ENCODE measurements at regions not wholly inside any gene's neighbourhood (a gene's known extent, or its start where the extent isn't known, plus 50 kb on each side); places are given as distances from the start of the nearest gene placed in this dataset.
A peak's percentile ranks its signal among the peaks of the same experiment; 100 is the strongest.

DNA sequence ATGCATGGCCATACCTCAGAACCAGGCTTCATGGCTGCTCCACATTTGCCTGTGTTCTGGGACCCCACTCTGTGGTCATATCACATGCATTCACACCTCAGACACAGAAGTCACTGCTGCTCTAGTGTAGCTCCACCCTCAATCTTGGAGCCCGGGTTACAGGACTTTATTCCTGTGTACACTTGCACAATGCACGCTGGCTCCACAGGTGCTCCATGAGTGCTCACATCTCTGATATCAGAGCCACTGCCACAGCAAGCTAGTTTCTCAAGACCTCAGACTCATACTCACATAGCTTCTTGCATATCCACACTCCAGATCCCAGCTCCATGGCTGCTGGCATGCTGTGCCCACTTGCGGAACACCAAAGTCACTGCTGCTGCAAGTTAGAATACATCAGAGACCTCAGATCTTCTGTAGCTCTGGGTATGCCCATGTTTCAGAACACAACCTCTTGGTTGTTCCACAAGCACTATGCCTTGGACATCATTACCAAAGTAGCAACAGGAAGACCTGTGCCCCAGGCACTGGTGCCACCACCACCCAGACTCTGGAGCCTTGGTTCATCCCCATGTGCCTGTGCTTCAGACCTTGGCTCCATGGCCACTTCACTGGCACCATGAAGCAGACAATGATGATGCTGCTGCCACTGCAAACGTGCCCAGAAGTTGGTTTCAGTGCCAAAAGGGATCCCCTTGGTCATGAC is 269.5 kb upstream of the PCDH20 start:
- no peak for TF ChIP-seq POLR2A (IDR thresholded peaks at IDR 0.05; ENCODE audit: low read depth, low read length)
- no peak for DNase-seq (ENCODE audit: insufficient read length, low spot score)
- FAIRE-seq = no peak

DNA sequence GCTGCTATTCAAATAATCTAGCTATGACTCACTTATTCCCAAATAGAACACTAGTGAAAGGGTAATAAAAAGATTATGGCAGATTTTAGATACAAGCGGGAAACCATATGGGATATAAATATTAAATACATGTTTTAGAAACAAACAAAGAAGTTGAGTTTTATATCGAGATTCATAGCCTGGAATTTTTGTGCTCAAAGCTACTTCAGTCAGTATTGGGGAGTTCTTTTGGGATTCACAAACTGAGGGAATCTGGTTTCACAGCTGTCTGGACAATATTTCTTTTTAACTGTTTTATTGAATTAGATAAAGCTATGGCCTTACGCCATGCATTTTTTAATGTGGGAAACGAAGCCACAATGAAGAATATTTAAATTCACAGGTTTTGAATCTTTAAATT is 257.1 kb upstream of the PCDH20 start:
- FAIRE-seq = no peak
- no peak for TF ChIP-seq POLR2A (IDR thresholded peaks at IDR 0.05; ENCODE audit: low read depth, low read length)
- DNase-seq (ENCODE audit: insufficient read length, low spot score) = no peak

DNA sequence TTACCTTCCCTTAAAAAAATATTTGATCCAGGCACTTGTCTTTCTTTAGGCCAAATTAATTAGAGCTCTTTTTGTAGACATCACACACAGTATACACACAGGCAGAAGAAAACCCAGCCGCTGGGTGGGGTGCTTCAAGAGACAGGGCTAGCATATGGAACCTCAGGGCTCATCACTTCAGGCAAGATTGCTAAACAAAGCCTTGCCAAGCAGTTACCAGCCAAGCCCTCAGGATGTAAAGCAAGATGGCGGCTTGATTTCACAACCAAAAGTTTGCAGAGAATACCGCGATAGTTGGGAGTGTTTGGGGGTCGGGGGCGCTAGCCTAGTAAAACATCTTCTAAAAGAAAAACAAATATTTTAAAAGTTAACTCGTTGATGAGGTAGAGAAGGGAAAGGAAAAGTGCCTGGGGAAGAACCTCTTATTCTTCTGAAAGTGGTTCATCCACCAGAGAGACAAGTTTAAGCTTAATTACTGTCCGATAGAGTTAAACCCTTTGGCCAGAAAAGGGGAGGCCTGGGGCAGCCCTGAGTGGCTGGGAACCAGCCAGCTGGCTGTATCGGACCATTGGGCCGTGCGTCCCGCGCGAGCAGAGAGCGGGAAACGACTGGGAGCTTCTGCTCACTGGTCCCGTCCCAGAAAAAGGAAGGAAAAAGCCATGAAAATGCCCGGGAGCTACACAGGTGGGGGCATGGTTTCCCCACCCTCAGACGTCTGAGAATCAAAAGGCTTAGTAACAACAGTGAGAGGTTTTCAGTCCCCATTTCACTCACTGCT is 254.9 kb upstream of the PCDH20 start:
- TF ChIP-seq POLR2A (IDR thresholded peaks at IDR 0.05; ENCODE audit: low read depth, low read length) = no peak
- no peak for FAIRE-seq
- no peak for DNase-seq (ENCODE audit: insufficient read length, low spot score)

DNA sequence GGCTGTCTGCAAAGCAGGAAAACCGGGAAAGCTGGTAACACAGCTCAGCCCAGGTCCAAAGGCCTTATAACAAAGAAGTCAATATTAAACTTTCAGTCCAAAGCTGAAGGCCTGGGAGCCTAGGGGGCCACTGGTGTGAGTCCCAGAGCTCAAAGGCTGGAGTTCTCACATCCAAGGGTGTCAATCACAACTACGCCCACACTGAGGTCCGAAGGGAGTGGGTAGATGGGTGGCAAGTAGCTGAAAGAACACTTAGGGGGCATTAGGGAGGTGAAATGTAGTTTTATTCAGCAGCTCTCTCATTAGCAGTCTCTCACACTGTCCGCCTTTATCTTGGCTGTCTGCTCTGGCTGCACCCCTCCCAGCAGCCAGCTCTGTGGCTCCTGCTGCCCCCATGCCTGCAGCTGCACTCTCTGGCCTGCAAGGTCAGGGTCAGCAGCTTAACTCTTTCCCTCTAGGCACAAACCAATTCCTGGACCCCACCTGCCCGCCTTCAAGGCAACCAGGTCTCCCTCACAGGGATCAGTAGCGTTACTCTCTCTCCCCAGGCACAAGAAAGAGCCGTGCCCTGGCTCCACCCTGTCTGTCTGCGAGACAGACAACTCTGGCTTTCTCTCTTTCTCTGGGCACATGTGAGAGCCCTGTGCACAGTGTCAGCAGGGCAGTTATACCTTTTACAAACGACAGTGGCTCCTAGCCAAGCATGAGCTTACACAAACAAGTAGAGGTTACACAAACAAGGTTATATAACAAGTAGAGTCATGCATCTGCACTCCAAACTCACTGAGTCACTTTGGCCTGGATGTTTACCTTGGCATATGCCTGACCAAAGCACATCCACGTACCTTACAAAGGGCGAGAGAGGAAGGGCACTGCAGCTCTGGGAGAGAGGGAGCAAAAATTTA is 249.4 kb upstream of the PCDH20 start:
- FAIRE-seq = no peak
- TF ChIP-seq POLR2A (IDR thresholded peaks at IDR 0.05; ENCODE audit: low read depth, low read length) = no peak

DNA sequence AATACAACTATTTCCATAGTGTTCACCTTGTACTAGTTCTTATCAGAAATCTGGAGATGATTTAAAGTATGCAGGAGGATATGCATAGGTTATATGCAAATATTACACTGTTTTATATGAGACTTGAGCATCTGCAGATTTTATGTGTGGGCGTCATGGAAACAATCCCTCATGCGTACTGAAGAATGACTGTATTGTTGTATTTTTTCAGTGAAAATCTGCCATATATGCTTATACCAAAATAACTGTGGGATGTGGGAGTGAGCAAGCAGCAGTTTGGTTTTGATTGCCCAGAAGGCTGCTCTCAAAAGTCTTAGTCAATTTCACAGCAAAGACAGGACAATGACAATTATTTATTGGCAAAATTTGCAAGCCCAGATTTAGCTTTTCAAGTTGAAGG is 238.8 kb upstream of the PCDH20 start:
- FAIRE-seq (no peak), DNase-seq (ENCODE audit: insufficient read length, low spot score) (no peak)
- no peak for TF ChIP-seq POLR2A (IDR thresholded peaks at IDR 0.05; ENCODE audit: low read depth, low read length)

More for the DNA sequence above, 249.4 kb upstream of the PCDH20 start:
- peak; percentile 1 for DNase-seq (ENCODE audit: insufficient read length, low spot score)

DNA sequence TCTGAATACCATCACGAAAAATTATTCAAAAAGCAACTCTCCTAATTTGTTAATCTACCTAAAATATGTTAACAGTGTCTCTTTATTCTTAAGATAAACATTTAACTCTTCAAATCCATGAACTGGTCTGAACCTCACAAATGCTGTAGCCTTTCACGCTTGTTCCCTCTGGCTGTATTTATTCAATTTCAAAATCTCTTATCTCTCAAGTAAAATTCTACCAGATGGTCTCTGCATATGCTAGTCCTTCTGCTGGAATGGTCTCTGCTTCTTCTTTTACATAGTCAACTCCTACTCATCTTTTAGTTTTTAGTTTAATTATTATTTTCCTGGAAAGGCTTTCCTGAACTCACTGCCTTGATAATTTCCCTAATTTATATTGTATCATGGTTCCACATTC is 232.9 kb upstream of the PCDH20 start:
- no peak for TF ChIP-seq POLR2A (IDR thresholded peaks at IDR 0.05; ENCODE audit: low read depth, low read length)
- DNase-seq (ENCODE audit: insufficient read length, low spot score) (no peak), FAIRE-seq (no peak)

DNA sequence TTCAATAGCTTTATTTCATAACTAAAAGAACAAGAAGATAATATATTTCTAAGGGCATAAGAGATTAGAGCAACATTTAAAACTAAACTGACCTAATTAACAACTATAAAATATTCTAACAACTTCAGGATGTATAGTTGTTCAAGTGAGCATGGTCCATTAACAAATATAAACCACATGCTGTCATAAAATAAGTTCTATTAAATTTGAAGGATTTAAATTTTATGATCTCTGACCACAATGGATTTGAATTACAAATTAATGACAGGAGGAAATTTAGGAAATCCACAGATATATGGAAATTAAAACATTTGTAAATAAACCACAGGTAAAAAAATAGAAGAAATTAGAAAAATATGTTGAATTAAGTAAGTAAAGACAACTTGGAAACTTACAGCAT is 196.5 kb upstream of the PCDH20 start:
- no peak for TF ChIP-seq POLR2A (IDR thresholded peaks at IDR 0.05; ENCODE audit: low read depth, low read length)

DNA sequence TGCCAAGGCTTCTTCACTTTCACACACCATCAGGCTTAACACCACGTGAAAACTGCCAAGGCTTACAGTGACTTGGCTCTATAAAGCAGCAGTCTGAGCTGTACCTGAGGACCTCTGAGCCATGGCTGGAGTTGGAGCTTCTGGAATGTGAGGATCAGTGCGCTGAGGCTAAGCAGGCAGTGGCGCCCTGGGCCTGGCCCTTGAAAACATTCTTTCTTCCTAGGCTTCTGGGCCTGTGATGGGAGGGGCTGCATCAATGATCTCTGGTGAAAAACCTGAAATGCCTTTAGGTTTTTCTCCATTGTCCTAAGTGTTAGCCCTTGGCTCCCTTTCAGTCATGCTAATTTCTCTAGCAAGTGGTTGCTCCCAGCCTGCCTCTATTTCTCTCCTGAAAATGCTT is 192.5 kb upstream of the PCDH20 start:
- FAIRE-seq = no peak
- no peak for TF ChIP-seq POLR2A (IDR thresholded peaks at IDR 0.05; ENCODE audit: low read depth, low read length)
- no peak for DNase-seq (ENCODE audit: insufficient read length, low spot score)

More for the DNA sequence above, 196.5 kb upstream of the PCDH20 start:
- DNase-seq (ENCODE audit: insufficient read length, low spot score) = no peak
- no peak for FAIRE-seq

DNA sequence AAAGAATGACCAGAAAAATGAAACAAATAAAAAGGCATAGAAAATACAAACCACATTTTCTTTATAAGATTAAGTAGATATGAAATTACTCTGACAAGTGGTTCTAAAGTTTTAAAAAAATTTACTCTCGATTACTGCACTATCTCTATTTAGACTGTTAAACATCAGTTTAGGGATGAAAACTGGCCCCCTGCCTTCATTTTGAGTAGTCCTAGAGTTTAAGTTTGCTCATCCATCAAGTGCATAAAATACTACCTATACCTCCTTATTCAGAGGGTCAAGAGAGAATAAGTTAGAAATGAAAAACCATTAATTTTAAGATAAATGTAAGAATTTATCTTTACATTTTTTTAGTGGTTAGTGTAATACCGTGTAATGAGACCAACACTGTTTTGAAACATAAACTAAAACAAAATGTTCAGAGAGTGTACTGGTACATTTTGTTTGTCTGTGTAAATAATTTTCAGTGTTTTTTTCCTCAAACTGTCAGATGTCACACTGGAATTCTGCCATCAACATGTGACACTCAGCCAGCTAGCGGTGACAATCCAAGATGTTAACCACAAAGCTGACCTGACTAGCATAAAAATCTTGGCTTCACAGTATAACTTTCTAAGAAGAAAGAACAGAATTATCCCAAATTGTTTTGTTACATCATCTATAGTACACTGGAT is 184.8 kb upstream of the PCDH20 start:
- no peak for FAIRE-seq
- no peak for TF ChIP-seq POLR2A (IDR thresholded peaks at IDR 0.05; ENCODE audit: low read depth, low read length)
- no peak for DNase-seq (ENCODE audit: insufficient read length, low spot score)

DNA sequence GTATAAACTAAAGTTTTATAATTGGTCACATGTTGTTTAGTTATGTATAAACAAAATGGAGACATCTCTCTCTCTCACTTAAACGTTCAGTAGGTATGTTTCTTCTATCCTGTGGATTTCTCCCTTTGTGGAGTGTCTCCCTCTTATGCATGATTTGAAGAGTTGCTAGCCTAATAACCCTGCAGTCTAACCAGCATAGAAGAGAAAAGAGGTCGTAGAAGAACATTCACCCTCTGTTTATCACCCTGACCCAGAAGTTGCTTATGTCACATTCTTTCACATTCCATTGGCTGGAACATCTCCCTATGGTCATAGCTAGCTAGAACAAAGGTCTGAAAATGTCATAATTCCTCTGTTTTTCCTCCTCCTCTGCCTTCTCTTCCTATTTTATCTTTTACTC is 176.8 kb upstream of the PCDH20 start:
- DNase-seq (ENCODE audit: insufficient read length, low spot score) (no peak), FAIRE-seq (no peak)
- no peak for TF ChIP-seq POLR2A (IDR thresholded peaks at IDR 0.05; ENCODE audit: low read depth, low read length)

DNA sequence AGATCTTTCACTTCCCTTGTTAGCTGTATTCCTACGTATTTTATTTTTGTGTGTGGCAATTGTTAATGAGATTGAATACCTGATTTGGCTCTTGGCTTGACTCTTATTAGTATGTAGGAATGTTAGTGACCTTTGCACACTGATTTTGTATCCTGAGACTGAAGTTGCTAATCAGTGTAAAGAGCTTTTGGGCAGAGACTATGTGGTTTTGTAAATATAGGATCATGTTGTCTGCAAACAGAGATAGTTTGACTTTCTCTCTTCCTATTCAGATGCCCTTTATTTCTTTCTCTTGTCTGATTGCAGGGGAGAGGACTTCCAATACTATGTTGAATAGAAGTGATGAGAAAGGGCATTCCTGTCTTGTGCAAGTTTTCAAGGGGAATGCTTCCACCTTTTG is 160.3 kb upstream of the PCDH20 start:
- DNase-seq (ENCODE audit: insufficient read length, low spot score) (no peak), FAIRE-seq (no peak)
- no peak for TF ChIP-seq POLR2A (IDR thresholded peaks at IDR 0.05; ENCODE audit: low read depth, low read length)

DNA sequence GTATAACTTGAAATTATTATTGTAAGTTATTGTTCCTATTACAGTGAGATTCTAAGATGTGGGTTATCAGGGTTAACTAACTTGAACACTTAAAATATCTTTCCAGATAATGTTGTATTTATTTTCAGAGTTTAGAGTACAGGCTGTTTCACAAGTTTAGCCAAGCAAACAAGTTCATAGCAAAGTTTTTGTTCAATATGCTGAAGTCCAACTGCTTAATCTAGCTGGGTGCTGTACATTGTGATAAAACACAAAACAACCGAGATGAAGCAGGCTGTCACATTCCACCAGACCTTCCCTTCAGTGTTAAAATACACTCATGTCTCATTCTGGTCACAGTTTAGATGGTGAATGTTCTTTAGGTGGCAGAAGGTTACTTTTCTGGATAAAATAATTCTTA is 148.0 kb upstream of the PCDH20 start:
- no peak for FAIRE-seq
- TF ChIP-seq POLR2A (IDR thresholded peaks at IDR 0.05; ENCODE audit: low read depth, low read length) = no peak
- DNase-seq (ENCODE audit: insufficient read length, low spot score) = no peak

DNA sequence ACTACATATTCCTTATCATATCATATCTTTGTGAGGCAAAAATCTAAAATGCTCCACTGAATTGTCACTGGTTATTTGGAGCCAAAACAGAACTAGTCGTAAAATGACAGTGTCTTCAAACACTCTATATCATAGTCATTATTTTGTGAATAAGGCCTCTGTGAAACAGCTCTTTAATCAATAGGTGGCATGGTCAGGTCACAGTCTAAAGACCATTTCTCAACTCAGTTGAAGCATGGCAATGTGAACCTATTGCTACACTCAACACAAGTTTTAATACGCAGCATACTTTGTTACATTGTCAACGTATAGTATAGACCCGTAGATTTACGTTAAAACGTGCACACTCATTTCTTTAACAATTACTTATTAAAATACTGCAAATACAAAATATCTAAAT is 131.3 kb upstream of the PCDH20 start:
- DNase-seq (ENCODE audit: insufficient read length, low spot score) (no peak), FAIRE-seq (no peak)
- TF ChIP-seq POLR2A (IDR thresholded peaks at IDR 0.05; ENCODE audit: low read depth, low read length) = no peak

DNA sequence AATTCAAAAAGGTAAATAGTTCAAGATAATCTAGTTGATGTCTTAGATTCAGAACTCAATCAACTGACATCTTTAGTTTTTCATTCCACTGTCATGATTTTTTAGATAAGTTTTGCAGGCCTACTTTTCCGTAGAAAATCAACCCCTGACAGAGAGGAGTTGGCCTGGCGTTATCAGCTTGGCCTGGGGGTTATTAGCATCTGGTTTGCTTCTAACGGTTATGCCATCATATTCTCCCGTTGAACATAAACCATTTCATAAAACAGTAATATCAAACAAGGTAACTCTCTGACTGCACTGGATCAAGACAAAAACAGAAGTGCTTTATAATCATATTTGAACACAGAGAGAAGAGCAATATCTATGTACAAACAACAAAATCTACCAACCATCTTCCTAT is 130.8 kb upstream of the PCDH20 start:
- no peak for TF ChIP-seq POLR2A (IDR thresholded peaks at IDR 0.05; ENCODE audit: low read depth, low read length)
- no peak for DNase-seq (ENCODE audit: insufficient read length, low spot score)
- FAIRE-seq = no peak

All from H54 (cell line).